ENCODE measurements at regions not wholly inside any gene's neighbourhood (a gene's known extent, or its start where the extent isn't known, plus 50 kb on each side); places are given as distances from the start of the nearest gene placed in this dataset.

DNA sequence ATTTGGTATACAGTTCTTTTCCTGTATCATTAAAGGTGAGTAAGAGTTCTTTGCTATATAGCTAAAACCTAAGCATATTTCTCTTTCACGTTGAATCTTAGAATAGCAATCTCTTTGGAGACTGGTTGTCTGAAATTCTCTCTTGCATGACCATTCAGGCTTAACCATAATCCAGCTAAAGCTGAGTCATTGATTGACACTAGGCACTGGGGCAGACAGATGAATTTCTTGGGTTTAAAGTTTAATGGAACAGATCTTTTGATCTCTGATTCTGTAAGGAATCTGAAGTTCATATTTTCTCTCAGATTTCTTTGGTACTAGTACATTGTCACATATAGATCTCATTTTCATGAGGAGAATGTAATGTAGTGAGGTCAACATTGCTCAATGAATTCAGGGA is 397.3 kb upstream of the MIR17HG start:
- no peak overlapping the region for H3K4me2 ChIP-seq
- H3K4me3 Mint-ChIP-seq = no peak overlapping the region

More for the DNA sequence above, 397.3 kb upstream of the MIR17HG start:
- no peak overlapping the region for H3K27ac Mint-ChIP-seq
- Histone ChIP-seq H4K20me1 (replicated peaks; ENCODE audit: insufficient read depth) (no peaks in the 10 kb centered on the region), H3K9me2 (ENCODE audit: insufficient read depth) (0 out of 2 replicates have a peak, but pooled peaks cover 4% of the 10 kb centered on the region), H3F3A (replicated peaks; ENCODE audit: low read depth) (no peaks in the 10 kb centered on the region), H3K36me3 (ENCODE audit: insufficient read depth) (no peaks in the 10 kb centered on the region), H3K4me3 (no peak overlapping the region), H2AFZ (no peak overlapping the region), H3K79me2 (replicated peaks; ENCODE audit: insufficient read depth) (no peaks in the 10 kb centered on the region), H3K27ac (ENCODE audit: low read depth) (no peak overlapping the region), H3K4me1 (ENCODE audit: insufficient read depth) (no peaks in the 10 kb centered on the region; the same call in 1 of the 2 replicates), H3K27me3 (ENCODE audit: insufficient read depth) (no peaks in the 10 kb centered on the region)
- TF ChIP-seq, protein P1, sequence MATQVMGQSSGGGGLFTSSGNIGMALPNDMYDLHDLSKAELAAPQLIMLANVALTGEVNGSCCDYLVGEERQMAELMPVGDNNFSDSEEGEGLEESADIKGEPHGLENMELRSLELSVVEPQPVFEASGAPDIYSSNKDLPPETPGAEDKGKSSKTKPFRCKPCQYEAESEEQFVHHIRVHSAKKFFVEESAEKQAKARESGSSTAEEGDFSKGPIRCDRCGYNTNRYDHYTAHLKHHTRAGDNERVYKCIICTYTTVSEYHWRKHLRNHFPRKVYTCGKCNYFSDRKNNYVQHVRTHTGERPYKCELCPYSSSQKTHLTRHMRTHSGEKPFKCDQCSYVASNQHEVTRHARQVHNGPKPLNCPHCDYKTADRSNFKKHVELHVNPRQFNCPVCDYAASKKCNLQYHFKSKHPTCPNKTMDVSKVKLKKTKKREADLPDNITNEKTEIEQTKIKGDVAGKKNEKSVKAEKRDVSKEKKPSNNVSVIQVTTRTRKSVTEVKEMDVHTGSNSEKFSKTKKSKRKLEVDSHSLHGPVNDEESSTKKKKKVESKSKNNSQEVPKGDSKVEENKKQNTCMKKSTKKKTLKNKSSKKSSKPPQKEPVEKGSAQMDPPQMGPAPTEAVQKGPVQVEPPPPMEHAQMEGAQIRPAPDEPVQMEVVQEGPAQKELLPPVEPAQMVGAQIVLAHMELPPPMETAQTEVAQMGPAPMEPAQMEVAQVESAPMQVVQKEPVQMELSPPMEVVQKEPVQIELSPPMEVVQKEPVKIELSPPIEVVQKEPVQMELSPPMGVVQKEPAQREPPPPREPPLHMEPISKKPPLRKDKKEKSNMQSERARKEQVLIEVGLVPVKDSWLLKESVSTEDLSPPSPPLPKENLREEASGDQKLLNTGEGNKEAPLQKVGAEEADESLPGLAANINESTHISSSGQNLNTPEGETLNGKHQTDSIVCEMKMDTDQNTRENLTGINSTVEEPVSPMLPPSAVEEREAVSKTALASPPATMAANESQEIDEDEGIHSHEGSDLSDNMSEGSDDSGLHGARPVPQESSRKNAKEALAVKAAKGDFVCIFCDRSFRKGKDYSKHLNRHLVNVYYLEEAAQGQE (IDR thresholded peaks at IDR 0.05; ENCODE audit: unreplicated experiment) = no peak
- TF ChIP-seq JUNB (IDR thresholded peaks at IDR 0.05; ENCODE audit: unreplicated experiment) (no peak), CREB1 (CRISPR knock-in tag; IDR thresholded peaks at IDR 0.05; ENCODE audit: low read depth) (no peak), NANOG (IDR thresholded peaks at IDR 0.05; ENCODE audit: borderline replicate concordance) (no peak), EZH2 (IDR thresholded peaks at IDR 0.05; ENCODE audit: low read depth, unreplicated experiment) (no peak), ZNF331 (CRISPR knock-in tag; IDR thresholded peaks at IDR 0.05; ENCODE audit: low read depth) (no peak), POLR2AphosphoS5 (IDR thresholded peaks at IDR 0.05; ENCODE audit: low read depth) (no peak), EZH2phosphoT487 (IDR thresholded peaks at IDR 0.05; ENCODE audit: unreplicated experiment) (no peak), STAT1 (IDR thresholded peaks at IDR 0.05; ENCODE audit: unreplicated experiment) (no peak), ZNF114 (CRISPR knock-in tag; IDR thresholded peaks at IDR 0.05) (no peak)
- TF ChIP-seq, protein P2, sequence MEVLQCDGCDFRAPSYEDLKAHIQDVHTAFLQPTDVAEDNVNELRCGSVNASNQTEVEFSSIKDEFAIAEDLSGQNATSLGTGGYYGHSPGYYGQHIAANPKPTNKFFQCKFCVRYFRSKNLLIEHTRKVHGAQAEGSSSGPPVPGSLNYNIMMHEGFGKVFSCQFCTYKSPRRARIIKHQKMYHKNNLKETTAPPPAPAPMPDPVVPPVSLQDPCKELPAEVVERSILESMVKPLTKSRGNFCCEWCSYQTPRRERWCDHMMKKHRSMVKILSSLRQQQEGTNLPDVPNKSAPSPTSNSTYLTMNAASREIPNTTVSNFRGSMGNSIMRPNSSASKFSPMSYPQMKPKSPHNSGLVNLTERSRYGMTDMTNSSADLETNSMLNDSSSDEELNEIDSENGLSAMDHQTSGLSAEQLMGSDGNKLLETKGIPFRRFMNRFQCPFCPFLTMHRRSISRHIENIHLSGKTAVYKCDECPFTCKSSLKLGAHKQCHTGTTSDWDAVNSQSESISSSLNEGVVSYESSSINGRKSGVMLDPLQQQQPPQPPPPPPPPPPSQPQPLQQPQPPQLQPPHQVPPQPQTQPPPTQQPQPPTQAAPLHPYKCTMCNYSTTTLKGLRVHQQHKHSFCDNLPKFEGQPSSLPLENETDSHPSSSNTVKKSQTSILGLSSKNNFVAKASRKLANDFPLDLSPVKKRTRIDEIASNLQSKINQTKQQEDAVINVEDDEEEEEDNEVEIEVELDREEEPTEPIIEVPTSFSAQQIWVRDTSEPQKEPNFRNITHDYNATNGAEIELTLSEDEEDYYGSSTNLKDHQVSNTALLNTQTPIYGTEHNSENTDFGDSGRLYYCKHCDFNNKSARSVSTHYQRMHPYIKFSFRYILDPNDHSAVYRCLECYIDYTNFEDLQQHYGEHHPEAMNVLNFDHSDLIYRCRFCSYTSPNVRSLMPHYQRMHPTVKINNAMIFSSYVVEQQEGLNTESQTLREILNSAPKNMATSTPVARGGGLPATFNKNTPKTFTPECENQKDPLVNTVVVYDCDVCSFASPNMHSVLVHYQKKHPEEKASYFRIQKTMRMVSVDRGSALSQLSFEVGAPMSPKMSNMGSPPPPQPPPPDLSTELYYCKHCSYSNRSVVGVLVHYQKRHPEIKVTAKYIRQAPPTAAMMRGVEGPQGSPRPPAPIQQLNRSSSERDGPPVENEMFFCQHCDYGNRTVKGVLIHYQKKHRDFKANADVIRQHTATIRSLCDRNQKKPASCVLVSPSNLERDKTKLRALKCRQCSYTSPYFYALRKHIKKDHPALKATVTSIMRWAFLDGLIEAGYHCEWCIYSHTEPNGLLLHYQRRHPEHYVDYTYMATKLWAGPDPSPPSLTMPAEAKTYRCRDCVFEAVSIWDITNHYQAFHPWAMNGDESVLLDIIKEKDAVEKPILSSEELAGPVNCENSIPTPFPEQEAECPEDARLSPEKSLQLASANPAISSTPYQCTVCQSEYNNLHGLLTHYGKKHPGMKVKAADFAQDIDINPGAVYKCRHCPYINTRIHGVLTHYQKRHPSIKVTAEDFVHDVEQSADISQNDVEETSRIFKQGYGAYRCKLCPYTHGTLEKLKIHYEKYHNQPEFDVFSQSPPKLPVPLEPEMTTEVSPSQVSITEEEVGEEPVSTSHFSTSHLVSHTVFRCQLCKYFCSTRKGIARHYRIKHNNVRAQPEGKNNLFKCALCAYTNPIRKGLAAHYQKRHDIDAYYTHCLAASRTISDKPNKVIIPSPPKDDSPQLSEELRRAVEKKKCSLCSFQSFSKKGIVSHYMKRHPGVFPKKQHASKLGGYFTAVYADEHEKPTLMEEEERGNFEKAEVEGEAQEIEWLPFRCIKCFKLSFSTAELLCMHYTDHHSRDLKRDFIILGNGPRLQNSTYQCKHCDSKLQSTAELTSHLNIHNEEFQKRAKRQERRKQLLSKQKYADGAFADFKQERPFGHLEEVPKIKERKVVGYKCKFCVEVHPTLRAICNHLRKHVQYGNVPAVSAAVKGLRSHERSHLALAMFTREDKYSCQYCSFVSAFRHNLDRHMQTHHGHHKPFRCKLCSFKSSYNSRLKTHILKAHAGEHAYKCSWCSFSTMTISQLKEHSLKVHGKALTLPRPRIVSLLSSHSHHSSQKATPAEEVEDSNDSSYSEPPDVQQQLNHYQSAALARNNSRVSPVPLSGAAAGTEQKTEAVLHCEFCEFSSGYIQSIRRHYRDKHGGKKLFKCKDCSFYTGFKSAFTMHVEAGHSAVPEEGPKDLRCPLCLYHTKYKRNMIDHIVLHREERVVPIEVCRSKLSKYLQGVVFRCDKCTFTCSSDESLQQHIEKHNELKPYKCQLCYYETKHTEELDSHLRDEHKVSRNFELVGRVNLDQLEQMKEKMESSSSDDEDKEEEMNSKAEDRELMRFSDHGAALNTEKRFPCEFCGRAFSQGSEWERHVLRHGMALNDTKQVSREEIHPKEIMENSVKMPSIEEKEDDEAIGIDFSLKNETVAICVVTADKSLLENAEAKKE (CRISPR knock-in tag; IDR thresholded peaks at IDR 0.05) = no peak
- TF ChIP-seq, protein P3, sequence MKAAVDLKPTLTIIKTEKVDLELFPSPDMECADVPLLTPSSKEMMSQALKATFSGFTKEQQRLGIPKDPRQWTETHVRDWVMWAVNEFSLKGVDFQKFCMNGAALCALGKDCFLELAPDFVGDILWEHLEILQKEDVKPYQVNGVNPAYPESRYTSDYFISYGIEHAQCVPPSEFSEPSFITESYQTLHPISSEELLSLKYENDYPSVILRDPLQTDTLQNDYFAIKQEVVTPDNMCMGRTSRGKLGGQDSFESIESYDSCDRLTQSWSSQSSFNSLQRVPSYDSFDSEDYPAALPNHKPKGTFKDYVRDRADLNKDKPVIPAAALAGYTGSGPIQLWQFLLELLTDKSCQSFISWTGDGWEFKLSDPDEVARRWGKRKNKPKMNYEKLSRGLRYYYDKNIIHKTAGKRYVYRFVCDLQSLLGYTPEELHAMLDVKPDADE (IDR thresholded peaks at IDR 0.05) = no peak
- TF ChIP-seq, protein P4, sequence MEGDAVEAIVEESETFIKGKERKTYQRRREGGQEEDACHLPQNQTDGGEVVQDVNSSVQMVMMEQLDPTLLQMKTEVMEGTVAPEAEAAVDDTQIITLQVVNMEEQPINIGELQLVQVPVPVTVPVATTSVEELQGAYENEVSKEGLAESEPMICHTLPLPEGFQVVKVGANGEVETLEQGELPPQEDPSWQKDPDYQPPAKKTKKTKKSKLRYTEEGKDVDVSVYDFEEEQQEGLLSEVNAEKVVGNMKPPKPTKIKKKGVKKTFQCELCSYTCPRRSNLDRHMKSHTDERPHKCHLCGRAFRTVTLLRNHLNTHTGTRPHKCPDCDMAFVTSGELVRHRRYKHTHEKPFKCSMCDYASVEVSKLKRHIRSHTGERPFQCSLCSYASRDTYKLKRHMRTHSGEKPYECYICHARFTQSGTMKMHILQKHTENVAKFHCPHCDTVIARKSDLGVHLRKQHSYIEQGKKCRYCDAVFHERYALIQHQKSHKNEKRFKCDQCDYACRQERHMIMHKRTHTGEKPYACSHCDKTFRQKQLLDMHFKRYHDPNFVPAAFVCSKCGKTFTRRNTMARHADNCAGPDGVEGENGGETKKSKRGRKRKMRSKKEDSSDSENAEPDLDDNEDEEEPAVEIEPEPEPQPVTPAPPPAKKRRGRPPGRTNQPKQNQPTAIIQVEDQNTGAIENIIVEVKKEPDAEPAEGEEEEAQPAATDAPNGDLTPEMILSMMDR (conservative IDR thresholded peaks at IDR 0.05; ENCODE audit: low read depth in 2 of 2) = no peak
- H3K4me1 Mint-ChIP-seq = peaks cover 3% of the 10 kb centered on the region; the same call in 2 of the 3 replicates
- ATAC-seq = no peak
- DNase-seq (ENCODE audit: low spot score) = no peak
- no peaks in the 10 kb centered on the region for H3K36me3 Mint-ChIP-seq (ENCODE audit: low read depth)
- H3K9me3 Mint-ChIP-seq = no peaks in the 10 kb centered on the region
- H3K27me3 Mint-ChIP-seq (ENCODE audit: insufficient read depth, low read depth, poor library complexity) = no peaks in the 10 kb centered on the region

All from GM23338 (cell line).